GM08714 (cell line): ENCODE measurements at regions not wholly inside any gene's neighbourhood (a gene's known extent, or its start where the extent isn't known, plus 50 kb on each side); places are given as distances from the start of the nearest gene placed in this dataset.
"Not testable (repeated sequence)": the region's sequence is repeated elsewhere in the genome, so short reads cannot be mapped to it uniquely, and the experiment has no call there.

Experiments
- H3K4me3 ChIP-seq: fragments of 200-500 bp; sonication (Bioruptor generic); 2 replicates; pipeline ENCODE4 v1.5.1; 2014; ENCODE audit warnings: mild to moderate bottlenecking, low read length, inconsistent platforms
- ZNF274 ChIP-seq: IDR thresholded peaks from 2 replicates; pipeline ENCODE4 v1.6.1; 2012; ENCODE audit warnings: mild to moderate bottlenecking, low read depth, low read length

- H3K4me3 ChIP-seq, result no peak overlapping the region
- no peak for TF ChIP-seq ZNF274
Observed at GRCh38 chr1:104636581-104636980, 886.9 kb downstream of the AMY1C start.

DNA sequence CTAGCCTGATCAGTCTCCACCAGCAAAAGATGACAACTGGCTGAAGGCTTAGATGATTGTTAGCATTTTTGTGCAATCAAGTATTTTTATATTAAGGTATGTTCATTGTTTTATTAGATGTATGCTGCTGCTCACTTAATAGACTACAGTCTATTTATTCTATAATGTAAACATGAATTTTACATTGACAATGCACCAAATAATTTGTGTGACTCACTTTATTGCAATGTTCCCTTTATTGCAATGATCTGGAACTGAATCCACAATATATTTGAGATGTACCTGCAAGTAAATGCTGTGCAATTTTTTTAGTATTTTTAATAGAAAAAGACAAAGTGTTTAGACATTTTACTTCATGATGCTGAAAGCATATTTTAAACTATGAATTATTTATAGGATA, 896.5 kb downstream of the AMY1C start:
- H3K4me3 ChIP-seq, result no peak overlapping the region
- TF ChIP-seq ZNF274, result no peak

- no peak overlapping the region for H3K4me3 ChIP-seq
- TF ChIP-seq ZNF274, result no peak
Observed at GRCh38 chr1:104648269-104648691, 898.6 kb downstream of the AMY1C start.

DNA sequence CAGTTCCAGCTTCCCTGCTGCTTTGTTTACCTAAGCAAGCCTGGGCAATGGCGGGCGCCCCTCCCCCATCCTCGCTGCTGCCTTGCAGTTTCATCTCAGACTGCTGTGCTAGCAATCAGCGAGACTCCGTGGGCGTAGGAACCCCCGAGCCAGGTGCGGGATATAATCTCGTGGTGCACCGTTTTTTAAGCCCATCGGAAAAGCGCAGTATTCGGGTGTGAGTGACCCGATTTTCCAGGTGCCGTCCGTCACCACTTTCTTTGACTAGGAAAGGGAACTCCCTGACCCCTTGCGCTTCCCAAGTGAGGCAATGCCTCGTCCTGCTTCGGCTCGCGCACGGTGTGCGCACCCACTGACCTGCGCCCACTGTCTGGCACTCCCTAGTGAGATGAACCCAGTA, 914.7 kb downstream of the AMY1C start:
- not testable (repeated sequence) for H3K4me3 ChIP-seq

- TF ChIP-seq ZNF274, result no peak
- H3K4me3 ChIP-seq, result no peak overlapping the region
Observed at GRCh38 chr1:104665300-104665699, 915.6 kb downstream of the AMY1C start.

- no peak overlapping the region for H3K4me3 ChIP-seq
- TF ChIP-seq ZNF274, result no peak
Observed at GRCh38 chr1:104671684-104672353, 922.1 kb downstream of the AMY1C start.

- no peak overlapping the region for H3K4me3 ChIP-seq
Observed at GRCh38 chr1:104699433-104699832, 949.7 kb downstream of the AMY1C start.

DNA sequence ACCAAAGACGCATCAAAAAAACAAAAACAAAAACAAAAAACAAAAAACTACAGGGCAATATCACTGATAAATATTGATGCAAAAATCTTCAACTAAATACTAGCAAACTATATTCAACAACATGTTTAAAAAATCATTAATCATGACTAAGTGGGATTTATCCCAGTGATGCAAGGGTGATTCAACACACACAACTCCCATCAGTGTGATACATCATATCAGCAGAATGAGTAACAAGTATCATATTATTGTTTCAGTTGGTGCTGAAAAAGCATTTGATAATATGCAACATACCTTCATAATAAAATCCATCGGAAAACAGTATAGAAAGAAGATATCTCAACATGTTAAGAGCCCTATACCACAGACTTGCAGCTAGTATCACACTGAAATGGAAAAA, 953.0 kb downstream of the AMY1C start:
- no peak overlapping the region for H3K4me3 ChIP-seq
- TF ChIP-seq ZNF274, result no peak

More at GRCh38 chr1:104699433-104699832, 949.7 kb downstream of the AMY1C start:
- no peak for TF ChIP-seq ZNF274

DNA sequence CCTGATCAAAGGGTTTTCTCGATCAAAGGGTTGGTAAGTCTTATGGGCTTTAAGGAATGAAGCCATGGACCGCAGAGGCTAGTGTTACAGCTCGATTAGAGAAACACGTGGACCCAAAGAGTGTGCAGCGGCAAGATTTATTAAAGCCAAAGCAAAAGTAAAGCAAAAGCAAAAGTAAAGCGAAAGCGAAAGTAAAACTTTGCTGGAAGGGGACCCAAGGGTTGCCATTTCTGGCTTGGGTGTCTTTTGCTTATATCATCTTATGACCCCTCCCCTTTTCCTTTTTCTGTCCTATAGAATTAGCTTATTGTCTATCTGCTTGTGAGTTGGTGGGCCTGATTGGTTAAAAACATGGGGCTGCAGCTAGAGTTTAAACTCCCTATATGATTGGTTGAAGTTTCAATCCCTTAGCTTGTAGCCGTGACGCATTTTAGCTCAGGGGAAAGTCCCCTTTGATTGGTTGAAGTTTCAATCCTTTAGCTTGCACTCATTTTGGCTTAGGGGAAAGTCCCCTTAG, 957.0 kb downstream of the AMY1C start:
- no peak for TF ChIP-seq ZNF274
- H3K4me3 ChIP-seq, result no peak overlapping the region

DNA sequence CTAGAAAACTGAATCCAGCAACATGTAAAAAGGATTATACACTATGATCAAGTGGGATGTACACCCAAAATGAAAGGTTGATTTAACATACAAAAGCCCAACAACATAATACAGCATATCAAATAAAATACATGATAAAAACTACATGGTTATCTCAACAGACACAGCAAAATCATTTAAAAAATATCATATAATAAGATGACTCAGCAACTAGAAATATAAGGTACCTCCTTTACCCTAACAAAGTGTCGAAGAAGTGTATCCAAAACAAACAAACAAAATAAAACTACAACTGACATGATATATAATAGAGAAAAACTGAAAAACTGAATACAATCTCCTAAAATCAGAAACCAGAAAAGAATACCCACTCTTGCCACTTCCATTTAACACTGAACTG, 969.1 kb downstream of the AMY1C start:
- no peak for TF ChIP-seq ZNF274
- H3K4me3 ChIP-seq, result no peak overlapping the region

- TF ChIP-seq ZNF274, result no peak
- no peak overlapping the region for H3K4me3 ChIP-seq
Observed at GRCh38 chr1:104720741-104721140, 971.0 kb downstream of the AMY1C start.

DNA sequence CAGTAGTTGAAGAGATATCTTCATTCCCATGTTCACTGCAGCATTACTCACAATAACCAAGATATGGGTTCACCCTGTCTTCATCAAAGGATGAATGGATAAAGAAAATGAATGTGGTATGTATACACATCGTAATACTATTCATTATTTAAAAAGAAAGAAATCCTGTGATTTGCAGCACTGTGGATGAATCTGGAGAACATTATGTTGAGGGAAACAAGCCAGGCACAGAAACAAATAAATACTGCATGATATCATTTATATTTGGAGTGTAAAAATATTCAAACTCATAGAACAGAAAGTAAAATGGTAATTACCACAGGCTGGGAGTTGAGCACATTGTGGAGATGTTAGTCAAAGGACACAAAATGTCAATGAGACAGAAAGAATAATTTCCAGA, 977.2 kb downstream of the AMY1C start:
- no peak overlapping the region for H3K4me3 ChIP-seq
- no peak for TF ChIP-seq ZNF274

- H3K4me3 ChIP-seq, result no peak overlapping the region
- no peak for TF ChIP-seq ZNF274
Observed at GRCh38 chr1:104733866-104734265, 984.2 kb downstream of the AMY1C start.

DNA sequence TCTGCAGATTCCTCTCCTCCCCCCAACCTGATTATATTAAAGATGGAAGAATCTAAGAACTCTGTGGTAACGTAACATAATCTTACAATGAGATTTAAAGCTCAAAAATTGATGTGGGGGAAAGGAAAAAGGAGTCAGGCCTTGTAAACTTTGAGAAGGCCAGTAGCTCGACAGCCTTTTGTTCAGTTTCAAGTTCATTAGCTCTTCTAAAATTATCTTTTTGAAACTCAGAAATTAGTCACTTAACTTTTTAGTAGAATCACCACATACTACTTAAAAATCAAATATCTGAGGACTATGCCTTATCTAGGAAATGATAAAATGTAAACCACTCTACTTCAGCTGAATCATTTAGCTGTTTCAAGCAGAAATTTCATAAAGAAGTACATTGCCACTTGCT, 996.2 kb downstream of the AMY1C start:
- no peak for TF ChIP-seq ZNF274
- no peak overlapping the region for H3K4me3 ChIP-seq

- H3K4me3 ChIP-seq, result no peak overlapping the region
- TF ChIP-seq ZNF274, result no peak
Observed at GRCh38 chr1:104746994-104747393, 997.3 kb downstream of the AMY1C start.

DNA sequence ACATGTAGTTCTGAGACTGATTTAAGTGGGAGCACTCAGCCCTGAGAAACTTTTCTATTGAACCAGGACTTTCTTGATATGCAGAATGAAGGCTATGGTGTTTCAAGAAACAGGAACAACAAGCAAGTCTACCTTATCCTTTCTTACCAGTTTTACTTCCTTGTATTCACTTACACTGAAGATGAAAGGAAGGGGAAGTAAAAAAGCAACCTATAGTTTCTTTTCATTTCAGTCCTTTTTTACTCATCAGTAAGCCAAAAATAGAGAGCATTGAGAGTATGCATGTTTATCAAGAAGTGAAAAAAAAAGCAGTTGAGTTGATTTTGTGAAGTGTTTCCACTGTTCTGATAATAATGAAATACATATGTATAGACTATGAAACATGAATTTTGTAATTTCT, 1010.3 kb downstream of the AMY1C start:
- H3K4me3 ChIP-seq, result no peak overlapping the region

More for the DNA sequence above, 1010.3 kb downstream of the AMY1C start:
- no peak for TF ChIP-seq ZNF274
